Smooth muscle cell (in vitro differentiated cells): ENCODE measurements at regions not wholly inside any gene's neighbourhood (a gene's known extent, or its start where the extent isn't known, plus 50 kb on each side); places are given as distances from the start of the nearest gene placed in this dataset.

Source experiments
- DNase-seq: peaks from one replicate; lab custom pipeline; 2025; ENCODE audit not compliant: unreplicated experiment; lab: John Stamatoyannopoulos, UW
- H2AFZ ChIP-seq: fragments of 200-600 bp; sonication (generic); 2 replicates; pipeline ENCODE4 v1.6.0; 2016; ENCODE audit warnings: antibody characterized with exemption, low read depth, mild to moderate bottlenecking
- H3F3A ChIP-seq: fragments of 200-600 bp; sonication (generic); 2 replicates; pipeline ENCODE4 v1.6.0; 2017; ENCODE audit warnings: antibody characterized with exemption, low read depth
- H3K27ac ChIP-seq: fragments of 200-600 bp; sonication (generic); 2 replicates; pipeline ENCODE4 v1.5.1; 2016; ENCODE audit warnings: low read depth, mild to moderate bottlenecking
- H3K27me3 ChIP-seq: fragments of 200-600 bp; sonication (generic); 2 replicates; pipeline ENCODE4 v1.6.1; 2016; ENCODE audit warnings: low read depth, mild to moderate bottlenecking
- H3K36me3 ChIP-seq: fragments of 200-600 bp; sonication (generic); 2 replicates; pipeline ENCODE4 v1.5.1; 2016; ENCODE audit warnings: low read depth
- H3K4me1 ChIP-seq: fragments of 200-600 bp; sonication (generic); 2 replicates; pipeline ENCODE4 v1.5.1; 2016; ENCODE audit warnings: low read depth
- H3K4me2 ChIP-seq: fragments of 200-600 bp; sonication (generic); 2 replicates; pipeline ENCODE4 v1.6.0; 2016; ENCODE audit warnings: mild to moderate bottlenecking
- H3K4me3 ChIP-seq: fragments of 200-600 bp; sonication (generic); 2 replicates; pipeline ENCODE4 v1.5.1; 2016; ENCODE audit warnings: mild to moderate bottlenecking
- H3K79me2 ChIP-seq: fragments of 200-600 bp; sonication (generic); 2 replicates; pipeline ENCODE4 v1.6.0; 2016; ENCODE audit warnings: low read depth, mild to moderate bottlenecking
- H3K9ac ChIP-seq: fragments of 200-600 bp; sonication (generic); 2 replicates; pipeline ENCODE4 v1.6.0; 2016; ENCODE audit warnings: low read depth
- H3K9me3 ChIP-seq: fragments of 200-600 bp; sonication (generic); replicated peaks from 2 replicates; pipeline ENCODE4 v1.5.1; 2016; ENCODE audit warnings: low read depth
- H4K20me1 ChIP-seq: fragments of 200-600 bp; sonication (generic); 2 replicates; pipeline ENCODE4 v1.6.0; 2016; ENCODE audit warnings: low read depth
- CTCF ChIP-seq: fragments of 200-600 bp; sonication (generic); IDR thresholded peaks from 2 replicates; pipeline ENCODE4 v1.5.1; 2017; ENCODE audit warnings: borderline replicate concordance, mild to moderate bottlenecking, antibody characterized with exemption; ENCODE audit not compliant: insufficient read depth, poor library complexity, severe bottlenecking
- WGBS: methylation state at CpG from one replicate; pipeline ENCODE4 v1.1.7; 2016; ENCODE audit warnings: low lambda C conversion rate; 5-methylcytosine and 5-hydroxymethylcytosine counted together

GRCh38 chr6:12436224-12436623 is 146.1 kb downstream of the EDN1 start:
- Histone ChIP-seq H3K27ac (no peak overlapping the region), H3K4me2 (no peak overlapping the region), H3K9me3 (no peaks in the 10 kb centered on the region), H3K4me1 (no peaks in the 10 kb centered on the region), H2AFZ (no peak overlapping the region), H3K9ac (no peak overlapping the region), H4K20me1 (no peaks in the 10 kb centered on the region), H3K4me3 (no peak overlapping the region), H3K27me3 (no peaks in the 10 kb centered on the region), H3F3A (no peaks in the 10 kb centered on the region), H3K36me3 (no peaks in the 10 kb centered on the region), H3K79me2 (no peaks in the 10 kb centered on the region)
- no peak for TF ChIP-seq CTCF
- DNase-seq: no peak
- WGBS: 48% methylated on average over 3 of the region's 3 CpGs

DNA sequence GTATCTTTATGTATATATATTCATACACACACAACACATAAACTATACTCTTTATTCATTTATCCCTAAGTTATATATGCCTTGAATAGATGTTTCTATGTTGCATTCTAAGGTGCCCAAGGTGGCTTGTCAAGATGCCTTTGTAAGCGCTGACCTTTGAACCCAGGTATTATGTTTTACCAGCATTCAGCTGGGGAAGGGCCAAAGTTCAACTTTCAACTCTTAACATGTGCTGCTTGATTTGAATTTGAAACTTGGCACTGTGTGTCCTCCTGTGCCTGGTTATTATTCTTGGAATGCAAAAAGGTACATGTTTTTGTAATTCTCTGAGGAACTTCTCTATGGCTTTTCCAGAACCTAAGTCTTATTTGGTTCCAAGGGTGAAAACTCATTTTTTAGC is 146.5 kb downstream of the EDN1 start:
- DNase-seq: no peak
- 94% methylated on average over 1 of the region's 1 CpG for WGBS
- no peaks in the 10 kb centered on the region for H3K27me3 ChIP-seq
- H4K20me1 ChIP-seq: no peaks in the 10 kb centered on the region
- no peaks in the 10 kb centered on the region for H3K4me1 ChIP-seq
- H3K9ac ChIP-seq: no peak overlapping the region
- no peaks in the 10 kb centered on the region for H3K36me3 ChIP-seq
- no peak overlapping the region for H2AFZ ChIP-seq
- no peak for TF ChIP-seq CTCF
- no peaks in the 10 kb centered on the region for H3K9me3 ChIP-seq
- H3F3A ChIP-seq: no peaks in the 10 kb centered on the region
- no peak overlapping the region for H3K4me3 ChIP-seq
- no peaks in the 10 kb centered on the region for H3K79me2 ChIP-seq
- H3K4me2 ChIP-seq: no peak overlapping the region
- no peak overlapping the region for H3K27ac ChIP-seq

GRCh38 chr6:12439296-12439695 is 149.1 kb downstream of the EDN1 start:
- Histone ChIP-seq H3K27me3 (no peaks in the 10 kb centered on the region), H4K20me1 (no peaks in the 10 kb centered on the region), H3K36me3 (no peaks in the 10 kb centered on the region), H3K9me3 (no peaks in the 10 kb centered on the region), H3F3A (no peaks in the 10 kb centered on the region), H3K4me3 (no peak overlapping the region), H2AFZ (no peak overlapping the region), H3K4me2 (no peak overlapping the region), H3K27ac (no peak overlapping the region), H3K9ac (no peak overlapping the region), H3K79me2 (no peaks in the 10 kb centered on the region), H3K4me1 (no peaks in the 10 kb centered on the region)
- no peak for TF ChIP-seq CTCF
- DNase-seq: no peak

DNA sequence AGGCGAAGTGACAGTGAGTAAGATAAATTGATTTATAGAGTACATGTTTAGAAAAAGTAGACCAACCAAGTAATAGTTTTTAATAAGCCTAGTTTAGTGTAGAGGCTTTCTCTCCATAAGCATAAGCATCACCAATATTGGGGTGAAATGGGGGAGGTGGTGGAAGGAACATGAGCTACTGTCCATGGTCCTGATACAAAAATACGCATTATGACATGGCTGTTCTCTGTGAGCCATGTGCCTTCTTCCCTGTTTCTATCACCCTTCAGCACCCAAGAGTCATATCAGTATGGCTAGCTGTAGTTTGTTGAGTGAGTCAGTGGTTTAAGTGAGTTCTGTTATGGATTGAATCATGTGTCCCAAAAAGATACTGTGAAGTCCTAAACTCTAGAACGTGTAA is 150.8 kb downstream of the EDN1 start:
- Histone ChIP-seq H3K9me3 (no peaks in the 10 kb centered on the region), H3K79me2 (no peaks in the 10 kb centered on the region), H4K20me1 (no peaks in the 10 kb centered on the region), H2AFZ (no peak overlapping the region), H3K4me3 (no peak overlapping the region), H3K9ac (no peak overlapping the region), H3K4me2 (no peak overlapping the region), H3K36me3 (no peaks in the 10 kb centered on the region), H3K27me3 (peaks cover 5% of the 10 kb centered on the region), H3K27ac (no peak overlapping the region), H3F3A (no peaks in the 10 kb centered on the region), H3K4me1 (no peaks in the 10 kb centered on the region)
- 87% methylated on average over 3 of the region's 3 CpGs for WGBS
- TF ChIP-seq CTCF: no peak
- no peak for DNase-seq
